Erythroblast (primary cell): ENCODE measurements at regions not wholly inside any gene's neighbourhood (a gene's known extent, or its start where the extent isn't known, plus 50 kb on each side); places are given as distances from the start of the nearest gene placed in this dataset.

Experiments used
- GATA1 ChIP-seq: IDR thresholded peaks from 2 replicates; pipeline ENCODE4 v1.6.1; 2011; ENCODE audit warnings: low read depth, mild to moderate bottlenecking, control low read depth, low read length, moderate library complexity
- POLR2A ChIP-seq: IDR thresholded peaks from 2 replicates; pipeline ENCODE4 v1.6.1; 2011; ENCODE audit warnings: mild to moderate bottlenecking, low read length

DNA sequence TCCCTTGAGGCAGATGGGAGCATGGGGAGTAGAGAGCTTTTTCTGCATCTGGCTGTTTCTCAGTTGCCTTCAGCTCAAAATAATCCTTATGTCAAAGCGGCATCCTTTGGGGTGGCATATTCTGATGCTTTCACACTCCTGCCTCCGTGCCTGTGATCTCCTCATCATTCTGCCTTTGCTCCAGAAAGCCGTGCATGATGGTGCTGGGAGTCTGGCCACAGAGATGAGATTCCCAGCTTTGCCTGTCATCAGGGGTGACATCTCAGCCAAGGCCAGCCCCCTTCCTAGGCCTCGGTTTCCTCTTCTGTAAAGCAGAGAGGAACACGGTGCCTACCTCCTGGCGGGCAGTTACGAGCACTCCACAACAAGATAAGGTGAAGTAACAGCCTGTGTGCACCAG is 96.3 kb upstream of the ALDH1A3 start:
- TF ChIP-seq POLR2A (no peak), GATA1 (no peak)
